OCI-LY3 (cell line): ENCODE measurements at regions not wholly inside any gene's neighbourhood (a gene's known extent, or its start where the extent isn't known, plus 50 kb on each side); places are given as distances from the start of the nearest gene placed in this dataset.

Experiments
- EZH2phosphoT487 ChIP-seq: fragments of 200-600 bp; shearing (Covaris generic); IDR thresholded peaks from 2 replicates; pipeline ENCODE4 v1.6.1; 2018; ENCODE audit warnings: antibody characterized with exemption, mixed run types, low read depth
- TF ChIP-seq, protein P1 (sequence below): fragments of 200-600, 300-600 bp; sonication (generic); IDR thresholded peaks from 2 replicates; pipeline ENCODE4 v1.5.1; 2014; ENCODE audit warnings: antibody characterized with exemption, low read length, low read depth

DNA sequence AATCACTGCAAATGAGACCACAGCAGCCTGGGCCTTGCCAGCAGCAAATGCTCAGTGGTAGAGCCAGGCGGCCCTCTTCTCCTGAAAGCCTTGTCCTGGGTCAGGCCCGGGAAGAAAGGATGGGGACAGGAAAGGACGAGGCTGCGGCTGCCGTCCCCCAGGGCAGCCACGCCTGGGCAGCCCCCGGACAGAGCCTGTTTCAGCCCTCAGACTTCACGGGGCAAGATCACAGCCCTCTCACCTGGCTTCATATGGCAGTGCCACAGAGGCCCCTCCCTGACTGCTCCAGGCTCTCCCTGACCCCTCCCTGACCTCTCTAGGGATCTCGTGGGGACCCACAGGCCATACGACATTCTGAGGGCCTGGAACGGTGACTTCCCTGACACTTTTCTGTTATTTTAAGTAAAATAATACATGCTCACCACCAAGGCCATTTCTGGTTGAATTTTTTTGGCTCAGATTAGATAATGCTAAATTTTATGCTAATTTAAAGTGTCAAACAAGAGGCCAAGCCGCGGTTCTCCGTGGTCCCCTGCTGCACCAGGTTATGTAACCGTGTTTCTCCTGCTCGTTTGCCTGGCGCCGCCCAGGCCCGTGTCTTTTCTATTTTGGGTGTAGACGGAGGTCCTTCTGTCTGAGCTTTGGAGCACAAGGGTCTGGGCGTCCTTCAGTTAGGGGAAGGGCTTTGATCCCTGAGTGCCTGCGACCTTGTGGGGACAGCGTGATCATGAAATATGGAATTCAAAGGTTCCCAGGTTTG is 59.9 kb upstream of the BHLHE23 start:
- TF ChIP-seq, protein P1, sequence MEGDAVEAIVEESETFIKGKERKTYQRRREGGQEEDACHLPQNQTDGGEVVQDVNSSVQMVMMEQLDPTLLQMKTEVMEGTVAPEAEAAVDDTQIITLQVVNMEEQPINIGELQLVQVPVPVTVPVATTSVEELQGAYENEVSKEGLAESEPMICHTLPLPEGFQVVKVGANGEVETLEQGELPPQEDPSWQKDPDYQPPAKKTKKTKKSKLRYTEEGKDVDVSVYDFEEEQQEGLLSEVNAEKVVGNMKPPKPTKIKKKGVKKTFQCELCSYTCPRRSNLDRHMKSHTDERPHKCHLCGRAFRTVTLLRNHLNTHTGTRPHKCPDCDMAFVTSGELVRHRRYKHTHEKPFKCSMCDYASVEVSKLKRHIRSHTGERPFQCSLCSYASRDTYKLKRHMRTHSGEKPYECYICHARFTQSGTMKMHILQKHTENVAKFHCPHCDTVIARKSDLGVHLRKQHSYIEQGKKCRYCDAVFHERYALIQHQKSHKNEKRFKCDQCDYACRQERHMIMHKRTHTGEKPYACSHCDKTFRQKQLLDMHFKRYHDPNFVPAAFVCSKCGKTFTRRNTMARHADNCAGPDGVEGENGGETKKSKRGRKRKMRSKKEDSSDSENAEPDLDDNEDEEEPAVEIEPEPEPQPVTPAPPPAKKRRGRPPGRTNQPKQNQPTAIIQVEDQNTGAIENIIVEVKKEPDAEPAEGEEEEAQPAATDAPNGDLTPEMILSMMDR: no peak
- no peak for TF ChIP-seq EZH2phosphoT487
